Liver (tissue), 8 donors: ENCODE measurements at regions not wholly inside any gene's neighbourhood (a gene's known extent, or its start where the extent isn't known, plus 50 kb on each side); places are given as distances from the start of the nearest gene placed in this dataset.
A peak's percentile ranks its signal among the peaks of the same experiment; 100 is the strongest.

Experiments used
- DNase-seq: peaks from one replicate; pipeline ENCODE4 v3.0.0-alpha.2; 2017; ENCODE audit warnings: low spot score
- H3K27ac ChIP-seq, 2 donors: one replicate each; pipeline ENCODE4 v1.7.0; 2013; ENCODE audit warnings: inconsistent platforms in 2 of 2, low read length in 2 of 2, control low read depth in 1 of 2, low read depth in 1 of 2, mild to moderate bottlenecking in 1 of 2
- H3K27me3 ChIP-seq, 4 donors: one replicate each; pipeline versions ENCODE4 v1.6.1 to v1.7.0; 2013; ENCODE audit warnings: low read length in 3 of 4, inconsistent platforms in 1 of 4, mild to moderate bottlenecking in 1 of 4, moderate library complexity in 1 of 4; ENCODE audit not compliant: control insufficient read depth in 4 of 4, insufficient read depth in 4 of 4
- H3K36me3 ChIP-seq, 4 donors: one replicate each; pipeline versions ENCODE4 v1.6.1 to v1.7.0; 2013; ENCODE audit warnings: low read length in 3 of 4, mild to moderate bottlenecking in 3 of 4, low read depth in 1 of 4, moderate library complexity in 1 of 4; ENCODE audit not compliant: control insufficient read depth in 4 of 4, insufficient read depth in 3 of 4
- H3K4me1 ChIP-seq, 4 donors: one replicate each; pipeline versions ENCODE4 v1.6.1 to v1.7.0; 2013; ENCODE audit warnings: low read length in 3 of 4, mild to moderate bottlenecking in 3 of 4, moderate library complexity in 1 of 4; ENCODE audit not compliant: control insufficient read depth in 4 of 4, insufficient read depth in 4 of 4
- H3K4me3 ChIP-seq, 3 donors: one replicate each; pipeline versions ENCODE4 v1.6.1 to v1.7.0; 2013; ENCODE audit warnings: low read length in 3 of 3, control low read depth in 1 of 3, low read depth in 1 of 3, mild to moderate bottlenecking in 1 of 3
- H3K9ac ChIP-seq, 2 donors: one replicate each; pipeline ENCODE4 v1.7.0; 2013; ENCODE audit warnings: low read length in 2 of 2, mild to moderate bottlenecking in 2 of 2, moderate library complexity in 2 of 2, control low read depth in 1 of 2, low read depth in 1 of 2
- H3K9me3 ChIP-seq, 4 donors: one replicate each; pipeline versions ENCODE4 v1.6.1 to v1.7.0; 2013; ENCODE audit warnings: low read length in 3 of 4; ENCODE audit not compliant: control insufficient read depth in 4 of 4
- FOXA1 ChIP-seq: IDR thresholded peaks from 2 replicates; pipeline ENCODE4 v1.6.1; 2016; ENCODE audit warnings: antibody characterized with exemption
- FOXA2 ChIP-seq: IDR thresholded peaks from 2 replicates; pipeline ENCODE4 v1.6.1; 2016; ENCODE audit warnings: antibody characterized with exemption
- JUND ChIP-seq, 2 donors: IDR thresholded peaks; 2 replicates each; pipeline ENCODE4 v1.6.1; 2016; ENCODE audit warnings: antibody characterized with exemption in 2 of 2
- NR2F2 ChIP-seq: IDR thresholded peaks from 2 replicates; pipeline ENCODE4 v1.6.1; 2016; ENCODE audit warnings: antibody characterized with exemption
- RXRA ChIP-seq, 2 donors: IDR thresholded peaks; 2 replicates each; pipeline ENCODE4 v1.6.1; 2017 to 2018; ENCODE audit warnings: antibody characterized with exemption in 2 of 2, mild to moderate bottlenecking in 1 of 2
- WGBS: extraction: QIAGEN DNeasy Blood & Tissue Kit; methylation state at CpG from one replicate; pipeline ENCODE4 v1.1.7; 2013; 5-methylcytosine and 5-hydroxymethylcytosine counted together
- TF ChIP-seq, protein P1 (sequence below): IDR thresholded peaks from 2 replicates; pipeline ENCODE4 v1.6.1; 2016; ENCODE audit warnings: antibody characterized with exemption, mild to moderate bottlenecking
- TF ChIP-seq, protein P2 (sequence below): IDR thresholded peaks from 2 replicates; pipeline ENCODE4 v1.6.1; 2016; ENCODE audit warnings: antibody characterized with exemption
- TF ChIP-seq, protein P3 (sequence below): fragments of 150-350 bp; IDR thresholded peaks from 2 replicates; pipeline ENCODE4 v1.5.1; 2017; ENCODE audit warnings: improper control_type of control experiment, low read depth, low read length; ENCODE audit not compliant: missing input control
- TF ChIP-seq, protein P4 (sequence below): IDR thresholded peaks from 2 replicates; pipeline ENCODE4 v1.6.1; 2016; ENCODE audit warnings: antibody characterized with exemption
- donor health status: healthy.
- donor health status: healthy.
- donor health status: healthy.
- donor health status: healthy.
- donor health status: healthy.

DNA sequence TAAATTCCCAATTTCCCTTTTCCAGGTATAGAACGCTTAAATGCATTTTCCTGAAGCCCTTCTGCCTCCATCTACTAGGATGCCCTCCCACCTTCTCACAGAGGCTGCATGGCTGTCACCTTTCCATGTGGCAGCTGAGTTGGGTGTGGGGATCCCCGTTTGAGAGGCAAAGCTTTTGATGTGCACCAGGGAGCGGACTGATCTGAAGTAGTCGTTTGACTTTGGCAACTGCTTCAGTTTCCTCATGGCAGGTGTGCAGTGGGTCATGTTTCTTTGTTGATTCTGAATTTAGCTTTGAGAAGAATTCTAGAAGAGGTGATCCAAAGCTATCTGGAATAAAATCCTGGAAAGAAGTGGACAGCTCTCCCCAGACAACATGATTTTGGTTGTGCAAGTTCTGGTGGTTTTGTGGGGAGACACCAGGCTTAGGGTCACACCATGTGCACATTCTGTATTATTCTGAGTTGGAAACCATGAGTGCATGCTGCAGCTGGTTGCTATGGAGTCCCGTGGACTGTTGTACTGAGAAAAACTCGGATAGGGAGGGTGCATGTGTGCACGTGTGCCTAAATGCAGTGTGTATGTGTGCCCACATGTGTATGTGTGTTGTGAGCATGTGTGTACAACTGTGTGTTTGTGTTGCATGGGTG is 63.5 kb downstream of the GADD45G start:
- H3K27ac ChIP-seq = peak overlapping the region; percentile 86 to 93
- no peak for DNase-seq
- H3K4me1 ChIP-seq = peaks cover 29 to 75% (median 52%) of the 10 kb centered on the region in 4 donors

DNA sequence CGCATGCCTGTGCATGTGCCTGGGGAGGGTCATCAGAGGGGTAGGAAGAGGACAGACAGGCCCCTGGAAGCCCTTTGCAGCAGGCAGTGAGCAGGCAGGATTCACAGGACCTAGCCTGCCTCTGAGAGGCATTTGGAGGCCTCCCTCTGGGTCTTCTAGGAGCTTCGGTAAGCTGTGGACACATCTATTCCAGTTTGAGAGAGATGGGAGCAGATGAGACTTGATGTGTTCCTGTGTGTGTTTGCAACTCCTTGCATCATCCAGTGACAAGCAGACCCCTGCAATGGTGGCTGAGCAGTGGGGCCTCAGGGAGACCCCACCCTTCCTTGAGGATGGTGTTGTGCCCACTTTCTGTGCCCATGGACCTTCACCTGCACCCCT is 64.0 kb downstream of the GADD45G start:
- TF ChIP-seq FOXA1 (no peak), JUND (IDR thresholded peaks at IDR 0.05) (no peak), FOXA2 (no peak), NR2F2 (no peak)
- TF ChIP-seq, protein P1, sequence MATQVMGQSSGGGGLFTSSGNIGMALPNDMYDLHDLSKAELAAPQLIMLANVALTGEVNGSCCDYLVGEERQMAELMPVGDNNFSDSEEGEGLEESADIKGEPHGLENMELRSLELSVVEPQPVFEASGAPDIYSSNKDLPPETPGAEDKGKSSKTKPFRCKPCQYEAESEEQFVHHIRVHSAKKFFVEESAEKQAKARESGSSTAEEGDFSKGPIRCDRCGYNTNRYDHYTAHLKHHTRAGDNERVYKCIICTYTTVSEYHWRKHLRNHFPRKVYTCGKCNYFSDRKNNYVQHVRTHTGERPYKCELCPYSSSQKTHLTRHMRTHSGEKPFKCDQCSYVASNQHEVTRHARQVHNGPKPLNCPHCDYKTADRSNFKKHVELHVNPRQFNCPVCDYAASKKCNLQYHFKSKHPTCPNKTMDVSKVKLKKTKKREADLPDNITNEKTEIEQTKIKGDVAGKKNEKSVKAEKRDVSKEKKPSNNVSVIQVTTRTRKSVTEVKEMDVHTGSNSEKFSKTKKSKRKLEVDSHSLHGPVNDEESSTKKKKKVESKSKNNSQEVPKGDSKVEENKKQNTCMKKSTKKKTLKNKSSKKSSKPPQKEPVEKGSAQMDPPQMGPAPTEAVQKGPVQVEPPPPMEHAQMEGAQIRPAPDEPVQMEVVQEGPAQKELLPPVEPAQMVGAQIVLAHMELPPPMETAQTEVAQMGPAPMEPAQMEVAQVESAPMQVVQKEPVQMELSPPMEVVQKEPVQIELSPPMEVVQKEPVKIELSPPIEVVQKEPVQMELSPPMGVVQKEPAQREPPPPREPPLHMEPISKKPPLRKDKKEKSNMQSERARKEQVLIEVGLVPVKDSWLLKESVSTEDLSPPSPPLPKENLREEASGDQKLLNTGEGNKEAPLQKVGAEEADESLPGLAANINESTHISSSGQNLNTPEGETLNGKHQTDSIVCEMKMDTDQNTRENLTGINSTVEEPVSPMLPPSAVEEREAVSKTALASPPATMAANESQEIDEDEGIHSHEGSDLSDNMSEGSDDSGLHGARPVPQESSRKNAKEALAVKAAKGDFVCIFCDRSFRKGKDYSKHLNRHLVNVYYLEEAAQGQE = no peak
- TF ChIP-seq, protein P2, sequence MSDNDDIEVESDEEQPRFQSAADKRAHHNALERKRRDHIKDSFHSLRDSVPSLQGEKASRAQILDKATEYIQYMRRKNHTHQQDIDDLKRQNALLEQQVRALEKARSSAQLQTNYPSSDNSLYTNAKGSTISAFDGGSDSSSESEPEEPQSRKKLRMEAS = no peak
- TF ChIP-seq, protein P3, sequence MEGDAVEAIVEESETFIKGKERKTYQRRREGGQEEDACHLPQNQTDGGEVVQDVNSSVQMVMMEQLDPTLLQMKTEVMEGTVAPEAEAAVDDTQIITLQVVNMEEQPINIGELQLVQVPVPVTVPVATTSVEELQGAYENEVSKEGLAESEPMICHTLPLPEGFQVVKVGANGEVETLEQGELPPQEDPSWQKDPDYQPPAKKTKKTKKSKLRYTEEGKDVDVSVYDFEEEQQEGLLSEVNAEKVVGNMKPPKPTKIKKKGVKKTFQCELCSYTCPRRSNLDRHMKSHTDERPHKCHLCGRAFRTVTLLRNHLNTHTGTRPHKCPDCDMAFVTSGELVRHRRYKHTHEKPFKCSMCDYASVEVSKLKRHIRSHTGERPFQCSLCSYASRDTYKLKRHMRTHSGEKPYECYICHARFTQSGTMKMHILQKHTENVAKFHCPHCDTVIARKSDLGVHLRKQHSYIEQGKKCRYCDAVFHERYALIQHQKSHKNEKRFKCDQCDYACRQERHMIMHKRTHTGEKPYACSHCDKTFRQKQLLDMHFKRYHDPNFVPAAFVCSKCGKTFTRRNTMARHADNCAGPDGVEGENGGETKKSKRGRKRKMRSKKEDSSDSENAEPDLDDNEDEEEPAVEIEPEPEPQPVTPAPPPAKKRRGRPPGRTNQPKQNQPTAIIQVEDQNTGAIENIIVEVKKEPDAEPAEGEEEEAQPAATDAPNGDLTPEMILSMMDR = no peak
- Histone ChIP-seq H3K4me3 (no peak overlapping the region), H3K9me3 (no peaks in the 10 kb centered on the region), H3K27me3 (no peaks in the 10 kb centered on the region), H3K4me1 (peaks cover 26 to 70% (median 50%) of the 10 kb centered on the region in 4 donors), H3K9ac (peak overlapping the region in 1 of 2 donors; percentile 38), H3K36me3 (no peaks in the 10 kb centered on the region), H3K27ac (peak overlapping the region; percentile 86 to 93)
- WGBS = 88% methylated on average over 2 of the region's 2 CpGs
- no peak for DNase-seq

More for the DNA sequence above, 63.5 kb downstream of the GADD45G start:
- H3K36me3 ChIP-seq = no peaks in the 10 kb centered on the region
- 60% methylated on average over 7 of the region's 7 CpGs for WGBS
- H3K4me3 ChIP-seq = no peak overlapping the region
- peak overlapping the region in 1 of 2 donors; percentile 47 for H3K9ac ChIP-seq
- no peaks in the 10 kb centered on the region for H3K9me3 ChIP-seq
- H3K27me3 ChIP-seq = no peaks in the 10 kb centered on the region
- TF ChIP-seq, protein P4, sequence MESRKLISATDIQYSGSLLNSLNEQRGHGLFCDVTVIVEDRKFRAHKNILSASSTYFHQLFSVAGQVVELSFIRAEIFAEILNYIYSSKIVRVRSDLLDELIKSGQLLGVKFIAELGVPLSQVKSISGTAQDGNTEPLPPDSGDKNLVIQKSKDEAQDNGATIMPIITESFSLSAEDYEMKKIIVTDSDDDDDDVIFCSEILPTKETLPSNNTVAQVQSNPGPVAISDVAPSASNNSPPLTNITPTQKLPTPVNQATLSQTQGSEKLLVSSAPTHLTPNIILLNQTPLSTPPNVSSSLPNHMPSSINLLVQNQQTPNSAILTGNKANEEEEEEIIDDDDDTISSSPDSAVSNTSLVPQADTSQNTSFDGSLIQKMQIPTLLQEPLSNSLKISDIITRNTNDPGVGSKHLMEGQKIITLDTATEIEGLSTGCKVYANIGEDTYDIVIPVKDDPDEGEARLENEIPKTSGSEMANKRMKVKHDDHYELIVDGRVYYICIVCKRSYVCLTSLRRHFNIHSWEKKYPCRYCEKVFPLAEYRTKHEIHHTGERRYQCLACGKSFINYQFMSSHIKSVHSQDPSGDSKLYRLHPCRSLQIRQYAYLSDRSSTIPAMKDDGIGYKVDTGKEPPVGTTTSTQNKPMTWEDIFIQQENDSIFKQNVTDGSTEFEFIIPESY = peak; percentile 9
- no peak for TF ChIP-seq RXRA (IDR thresholded peaks at IDR 0.05)
